Esophagus muscularis mucosa (tissue), 4 donors: ENCODE measurements at regions not wholly inside any gene's neighbourhood (a gene's known extent, or its start where the extent isn't known, plus 50 kb on each side); places are given as distances from the start of the nearest gene placed in this dataset.
"Not testable (repeated sequence)": the region's sequence is repeated elsewhere in the genome, so short reads cannot be mapped to it uniquely, and the experiment has no call there.

Experiments used
- CTCF ChIP-seq, 3 experiments: fragments of 200-600 bp in 2 of 3; fragments of 450-650 bp in 1 of 3; sonication (generic) in 2 of 3; IDR thresholded peaks; one replicate each; pipeline ENCODE4 v1.5.1; 2017 to 2019; ENCODE audit warnings: antibody characterized with exemption in 3 of 3, mild to moderate bottlenecking in 2 of 3, moderate library complexity in 1 of 3
- EP300 ChIP-seq: sonication (generic); formaldehyde crosslinking; IDR thresholded peaks from one replicate; pipeline ENCODE4 v1.6.1; 2017; ENCODE audit warnings: antibody characterized with exemption
- POLR2A ChIP-seq: fragments of 450-650 bp; IDR thresholded peaks from one replicate; pipeline ENCODE4 v1.6.1; 2017; ENCODE audit warnings: antibody characterized with exemption, moderate library complexity, mild to moderate bottlenecking, low read depth
- POLR2AphosphoS5 ChIP-seq, 2 donors: sonication (generic); formaldehyde crosslinking; IDR thresholded peaks; one replicate each; pipeline ENCODE4 v1.6.1; 2017; ENCODE audit warnings: antibody characterized with exemption in 2 of 2

GRCh38 chr6:91881791-91882190 is 1294.9 kb upstream of the MAP3K7 start:
- TF ChIP-seq CTCF (IDR thresholded peaks at IDR 0.05); EP300; POLR2AphosphoS5 (IDR thresholded peaks at IDR 0.05); POLR2A: not testable (repeated sequence)
